G401.6 (cell line): ENCODE measurements at regions not wholly inside any gene's neighbourhood (a gene's known extent, or its start where the extent isn't known, plus 50 kb on each side); places are given as distances from the start of the nearest gene placed in this dataset.

Experiments used
- FAIRE-seq: peaks from 2 replicates; lab custom pipeline; 2012; peaks lifted over from hg19 to GRCh38; lab: Jason Lieb, UNC

- no peak for FAIRE-seq
These were observed 575.9 kb upstream of the NOX3 start for GRCh38 chr6:156031516-156031915.

DNA sequence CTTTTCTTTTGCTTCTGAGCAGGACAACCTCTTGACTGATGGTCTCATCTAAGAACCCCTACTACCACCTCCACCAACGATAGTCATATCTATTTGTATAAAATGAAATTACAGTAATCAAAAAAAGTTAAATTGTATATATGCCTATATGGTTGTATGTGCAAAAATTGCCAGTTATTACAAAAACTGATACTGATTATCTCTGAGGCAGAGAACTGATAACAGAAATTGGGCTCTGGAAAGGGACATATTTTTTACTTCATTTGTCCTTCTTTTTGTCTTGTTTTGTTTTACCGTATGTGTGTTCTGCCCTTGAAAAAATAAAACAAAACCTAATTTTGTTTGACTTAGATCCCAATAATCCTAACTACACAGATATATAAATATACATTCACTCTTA, 574.4 kb upstream of the NOX3 start:
- FAIRE-seq: no peak

DNA sequence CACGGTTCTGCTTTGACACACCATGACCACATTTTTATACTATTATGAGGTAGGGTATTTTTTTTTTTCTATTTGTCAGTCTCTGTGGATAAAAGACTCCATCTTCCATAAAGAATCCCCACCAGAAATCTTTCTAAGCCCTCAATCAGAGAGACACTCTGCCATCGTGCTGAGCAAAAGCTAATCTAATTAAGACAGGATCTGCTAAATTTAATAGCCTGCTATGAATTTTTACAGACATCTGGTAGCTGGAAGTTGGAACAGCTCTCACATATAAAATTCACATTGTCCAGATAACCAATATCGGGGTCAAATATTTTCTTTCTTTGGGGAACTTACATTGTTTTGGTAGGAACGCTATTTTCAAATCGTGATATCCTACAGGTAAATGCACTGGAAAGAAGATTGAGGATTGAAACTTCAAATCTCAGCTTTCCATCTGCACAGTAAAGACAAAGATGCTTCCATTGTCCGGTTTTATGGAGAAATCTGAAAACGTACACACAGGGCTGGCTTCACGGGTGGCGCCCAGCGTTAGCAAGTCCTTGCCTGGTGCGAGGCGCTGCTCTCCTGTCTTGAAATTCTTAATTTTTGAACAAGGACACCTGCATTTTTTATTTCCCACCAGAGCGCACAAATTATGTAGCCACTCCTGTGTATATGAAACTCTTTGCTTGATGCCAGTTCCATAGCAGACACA, 573.8 kb upstream of the NOX3 start:
- no peak for FAIRE-seq

GRCh38 chr6:156028335-156029131, 572.9 kb upstream of the NOX3 start:
- FAIRE-seq: no peak

DNA sequence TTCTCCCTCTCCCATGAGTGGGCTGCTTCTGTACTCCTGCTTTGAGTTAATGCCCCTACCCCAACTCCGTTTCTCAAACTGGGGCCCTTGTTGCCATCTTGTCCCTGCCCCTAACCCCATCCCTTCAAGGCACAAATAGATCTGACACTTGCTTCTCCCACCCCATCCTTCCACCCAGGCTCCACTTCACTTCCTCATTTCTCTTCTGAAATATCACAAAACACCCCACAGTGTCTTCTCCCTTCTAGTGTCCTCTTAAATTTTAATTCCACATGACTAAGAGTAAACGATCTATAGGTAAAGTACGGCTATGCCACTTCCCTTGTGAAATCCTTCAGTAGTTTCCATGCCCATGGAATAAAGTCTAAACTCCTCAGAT, 571.6 kb upstream of the NOX3 start:
- no peak for FAIRE-seq

GRCh38 chr6:156026486-156027247, 571.0 kb upstream of the NOX3 start:
- no peak for FAIRE-seq

DNA sequence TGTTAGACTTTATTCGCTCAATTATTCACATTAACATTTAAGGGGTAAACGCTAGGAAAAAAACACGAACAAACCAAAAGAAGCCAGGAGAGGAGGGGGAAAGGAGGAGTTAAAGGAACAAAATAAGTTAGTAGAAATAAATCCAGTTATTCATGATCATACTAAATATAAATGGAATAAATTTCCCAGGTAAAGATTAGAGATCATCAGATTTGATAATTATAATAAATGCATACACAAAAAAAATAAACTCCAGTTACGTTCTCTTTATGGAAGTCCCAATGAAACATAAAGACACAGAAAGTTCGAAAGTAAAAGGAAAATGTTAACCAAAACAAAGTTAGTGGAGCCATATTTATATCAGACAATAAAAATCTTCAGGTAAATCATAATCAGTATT, 568.7 kb upstream of the NOX3 start:
- no peak for FAIRE-seq

- FAIRE-seq: no peak
These were observed 566.2 kb upstream of the NOX3 start for GRCh38 chr6:156021746-156022396.

GRCh38 chr6:156017838-156018237, 562.2 kb upstream of the NOX3 start:
- FAIRE-seq: no peak

- FAIRE-seq: no peak
These were observed 560.7 kb upstream of the NOX3 start for GRCh38 chr6:156016186-156016976.

- FAIRE-seq: no peak
These were observed 557.5 kb upstream of the NOX3 start for GRCh38 chr6:156013155-156013554.

DNA sequence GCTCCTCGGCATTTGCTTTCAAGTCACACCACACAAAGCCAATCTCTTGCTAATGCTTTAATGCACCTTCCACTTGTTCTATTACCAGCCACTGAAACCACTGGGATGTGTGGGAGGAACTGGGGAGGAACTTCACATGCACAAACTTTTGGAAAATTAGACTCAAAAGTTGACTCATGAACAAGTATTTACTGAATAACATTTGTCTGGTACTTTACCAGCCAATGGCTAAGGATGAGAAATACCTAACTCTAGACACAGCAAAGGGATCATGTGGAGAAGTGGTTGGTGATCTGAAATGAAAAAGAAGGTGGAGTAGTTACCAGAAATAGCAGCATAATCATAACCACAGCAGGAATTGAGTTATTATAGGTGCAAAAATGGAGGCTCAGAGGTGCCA, 554.0 kb upstream of the NOX3 start:
- FAIRE-seq: no peak

- no peak for FAIRE-seq
These were observed 549.2 kb upstream of the NOX3 start for GRCh38 chr6:156004796-156005195.

DNA sequence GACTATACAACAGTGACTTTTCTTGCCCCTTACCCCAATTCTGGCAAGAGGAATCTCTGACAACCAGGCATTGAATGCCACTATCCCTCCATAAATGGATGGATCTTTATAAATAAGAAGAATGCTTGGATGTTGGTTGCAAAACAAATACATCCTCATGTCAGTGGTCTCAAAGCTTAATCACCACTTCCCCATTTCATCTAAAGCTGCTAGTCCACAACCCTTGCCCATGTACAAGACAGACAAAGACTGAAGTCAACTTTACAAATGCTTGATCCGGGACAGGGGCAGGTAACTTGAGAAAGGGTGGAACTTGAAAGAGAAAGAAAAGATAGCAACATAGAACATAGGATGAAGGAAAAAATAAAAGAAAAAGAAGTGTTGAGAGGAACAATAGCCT, 540.5 kb upstream of the NOX3 start:
- no peak for FAIRE-seq

DNA sequence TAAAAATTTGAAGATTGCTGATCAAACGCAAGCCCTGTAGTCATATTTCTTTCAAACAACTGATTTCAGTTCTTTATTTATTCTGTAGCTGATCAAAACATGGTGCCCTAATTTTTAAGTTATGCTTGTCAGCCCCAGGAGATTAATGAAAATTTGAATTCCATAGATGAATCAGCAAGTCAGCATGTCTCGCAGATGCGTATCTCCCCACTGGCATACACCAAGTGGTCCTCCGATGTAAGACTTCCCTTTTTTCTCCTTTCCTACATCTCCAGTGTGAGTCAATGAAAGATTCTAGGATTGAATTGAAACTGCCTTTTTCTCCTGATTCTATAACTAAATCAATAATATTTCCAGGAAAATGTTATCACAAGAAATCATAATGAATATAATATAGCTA, 539.6 kb upstream of the NOX3 start:
- FAIRE-seq: no peak

- FAIRE-seq: no peak
These were observed 538.4 kb upstream of the NOX3 start for GRCh38 chr6:155994086-155994485.

GRCh38 chr6:155993240-155993639, 537.6 kb upstream of the NOX3 start:
- no peak for FAIRE-seq

DNA sequence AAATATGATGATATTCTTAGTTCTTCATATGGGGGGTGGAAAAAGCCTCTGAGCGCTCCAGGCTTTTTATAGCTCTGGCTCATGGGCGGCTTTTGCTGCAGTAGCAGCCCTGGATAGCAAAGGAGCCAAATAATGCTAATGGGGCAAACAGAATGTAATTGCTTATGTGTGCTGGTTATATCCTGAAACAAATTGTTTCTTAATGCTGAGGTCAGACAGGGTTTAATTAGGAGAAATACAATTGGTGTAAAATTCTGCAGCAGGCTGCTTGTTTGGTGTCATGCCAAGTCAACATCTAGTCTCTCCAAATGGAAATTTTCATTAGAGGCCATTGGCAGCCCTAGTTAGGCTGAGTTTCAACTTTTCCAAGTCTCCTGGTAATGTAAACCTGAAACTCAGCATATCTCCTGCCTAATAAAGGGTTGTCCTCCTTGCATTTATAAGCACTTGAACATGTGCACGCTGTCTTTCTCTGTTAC, 530.1 kb upstream of the NOX3 start:
- FAIRE-seq: no peak

GRCh38 chr6:155980768-155981079, 525.1 kb upstream of the NOX3 start:
- FAIRE-seq: no peak

DNA sequence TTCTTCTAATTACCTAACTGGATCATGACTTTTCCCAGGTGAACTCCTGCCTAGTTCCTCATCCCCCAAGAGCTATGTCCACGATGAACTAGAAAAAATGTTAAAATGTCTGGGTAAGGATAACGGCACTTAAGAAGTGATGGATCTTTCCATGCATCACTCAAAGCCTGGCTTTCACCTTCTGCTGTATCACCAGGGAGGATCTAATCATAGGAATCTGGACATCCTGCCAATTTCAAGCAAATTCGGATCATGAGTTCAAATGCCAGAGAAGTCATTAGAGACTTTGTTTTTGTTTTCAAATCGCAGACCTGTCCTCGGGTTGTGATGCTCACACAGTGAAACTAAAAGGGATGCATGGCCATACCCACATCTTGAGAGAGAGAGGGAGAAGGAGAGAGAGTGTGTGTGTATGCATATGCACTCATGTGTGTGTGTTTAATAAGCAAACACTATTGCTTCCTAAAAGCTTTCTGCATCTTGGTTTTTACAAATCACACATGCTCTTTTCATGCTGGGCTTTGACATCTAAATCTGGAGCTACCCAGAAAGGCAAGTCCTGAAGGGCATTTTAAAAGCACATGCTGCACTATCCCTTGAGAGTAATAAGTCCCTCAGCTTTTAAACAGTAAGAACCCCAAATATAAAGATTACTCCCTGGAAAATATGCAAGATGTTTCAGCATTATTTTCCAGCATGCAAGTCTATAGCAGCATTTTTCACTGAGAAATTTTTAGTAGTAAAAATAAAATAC, 524.6 kb upstream of the NOX3 start:
- FAIRE-seq: no peak

- no peak for FAIRE-seq
These were observed 519.9 kb upstream of the NOX3 start for GRCh38 chr6:155975506-155975905.
